HUDEP-2 (cell line): ENCODE measurements at regions not wholly inside any gene's neighbourhood (a gene's known extent, or its start where the extent isn't known, plus 50 kb on each side); places are given as distances from the start of the nearest gene placed in this dataset.
"Not testable (repeated sequence)": the region's sequence is repeated elsewhere in the genome, so short reads cannot be mapped to it uniquely, and the experiment has no call there.

Experiments
- DNase-seq, 76 experiments: peaks; one replicate each; lab custom pipeline; 2025; ENCODE audit not compliant: unreplicated experiment in 76 of 76; lab: John Stamatoyannopoulos, UW

DNA sequence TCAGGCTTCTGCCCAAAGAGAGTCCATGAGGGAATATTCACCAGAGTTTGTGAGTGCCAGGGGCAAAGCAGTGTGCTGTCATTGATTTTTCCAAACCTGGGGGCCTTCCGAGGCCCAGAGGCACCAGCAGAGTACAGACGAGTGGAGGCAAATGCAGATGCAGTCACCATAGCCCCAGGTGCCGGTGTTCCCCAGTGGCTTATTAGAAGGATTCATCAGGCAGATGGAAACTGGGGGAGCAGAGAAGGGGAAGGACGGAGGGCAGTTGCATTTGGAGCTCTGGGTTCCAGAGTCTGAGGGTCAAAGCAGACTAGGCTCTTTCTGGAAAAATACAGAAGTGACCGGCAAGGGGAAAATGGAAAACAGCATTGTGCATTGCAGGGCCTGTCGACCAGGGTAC, 184.2 kb downstream of the ANKRD60 start:
- no peak for DNase-seq

- DNase-seq, result no peak
These were observed 185.0 kb downstream of the ANKRD60 start for GRCh38 chr20:58043236-58044140.

- no peak for DNase-seq
These were observed 185.9 kb downstream of the ANKRD60 start for GRCh38 chr20:58042591-58042990.

GRCh38 chr20:58040447-58041290, 187.8 kb downstream of the ANKRD60 start:
- DNase-seq, result no peak

DNA sequence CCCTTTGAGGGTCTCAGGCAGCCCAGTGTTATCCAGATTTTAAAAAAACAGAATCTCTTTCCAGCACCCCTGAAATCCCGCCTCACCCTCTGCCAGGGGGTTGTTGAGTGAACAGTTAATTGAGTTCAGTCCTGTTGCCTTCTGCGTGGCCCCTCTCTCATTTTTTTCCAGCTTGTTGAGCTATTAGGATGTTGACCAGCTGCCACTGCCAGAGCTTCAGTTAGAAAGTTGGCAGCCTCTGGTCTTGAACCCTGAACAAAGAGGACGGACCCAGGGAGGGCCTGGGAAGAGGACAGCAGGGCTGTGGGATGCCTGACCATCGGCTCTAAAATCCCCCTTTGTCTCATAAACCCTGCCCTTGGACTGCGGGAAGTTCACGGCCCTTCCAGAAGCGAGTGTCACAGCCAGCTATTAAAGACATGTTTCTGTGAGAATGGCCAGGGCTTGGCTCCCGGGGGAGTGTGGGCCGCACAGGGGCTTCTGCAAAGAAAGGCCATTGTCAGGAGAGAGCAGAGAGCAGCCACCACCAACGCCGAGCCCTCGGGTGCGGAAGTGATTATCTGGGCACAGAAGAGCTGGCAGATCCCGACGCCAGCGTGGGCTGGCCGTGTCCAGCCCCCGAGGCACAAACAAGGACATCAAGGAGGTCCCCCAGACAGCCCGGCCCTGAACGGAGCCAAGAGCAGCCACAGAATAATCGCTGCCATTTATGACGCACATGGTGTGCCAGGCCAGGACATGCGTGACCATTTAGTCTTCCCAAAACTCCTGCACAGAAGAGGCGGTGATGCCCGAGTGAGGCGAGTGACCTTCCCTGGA, 189.0 kb downstream of the ANKRD60 start:
- DNase-seq, result no peak

DNA sequence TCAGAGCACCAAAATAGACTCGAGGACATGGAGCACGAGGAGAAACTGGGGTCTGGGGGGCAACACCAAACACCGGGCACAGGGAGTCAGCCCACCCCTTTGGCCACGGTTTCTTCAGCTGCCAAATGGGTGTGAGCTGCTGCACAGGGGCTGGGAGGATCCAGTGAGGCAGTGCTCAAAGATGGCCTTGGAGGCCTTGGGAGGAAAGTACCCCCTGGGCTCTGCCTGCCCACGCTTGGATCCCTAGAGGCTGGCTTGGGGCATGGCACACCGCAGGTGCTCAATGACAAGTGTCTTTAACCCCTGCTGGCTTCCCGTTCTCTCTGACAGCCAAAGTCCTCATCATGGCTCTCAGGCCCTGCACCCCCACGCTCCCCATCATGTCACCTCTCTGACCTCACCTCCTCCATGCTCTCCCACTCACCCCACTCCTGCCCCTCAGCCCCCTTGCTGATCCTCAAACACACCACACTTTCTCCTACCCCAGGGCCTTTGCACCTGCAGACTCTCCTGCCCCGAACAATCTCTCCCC, 190.3 kb downstream of the ANKRD60 start:
- no peak for DNase-seq

GRCh38 chr20:58037631-58038030, 190.8 kb downstream of the ANKRD60 start:
- DNase-seq, result no peak

DNA sequence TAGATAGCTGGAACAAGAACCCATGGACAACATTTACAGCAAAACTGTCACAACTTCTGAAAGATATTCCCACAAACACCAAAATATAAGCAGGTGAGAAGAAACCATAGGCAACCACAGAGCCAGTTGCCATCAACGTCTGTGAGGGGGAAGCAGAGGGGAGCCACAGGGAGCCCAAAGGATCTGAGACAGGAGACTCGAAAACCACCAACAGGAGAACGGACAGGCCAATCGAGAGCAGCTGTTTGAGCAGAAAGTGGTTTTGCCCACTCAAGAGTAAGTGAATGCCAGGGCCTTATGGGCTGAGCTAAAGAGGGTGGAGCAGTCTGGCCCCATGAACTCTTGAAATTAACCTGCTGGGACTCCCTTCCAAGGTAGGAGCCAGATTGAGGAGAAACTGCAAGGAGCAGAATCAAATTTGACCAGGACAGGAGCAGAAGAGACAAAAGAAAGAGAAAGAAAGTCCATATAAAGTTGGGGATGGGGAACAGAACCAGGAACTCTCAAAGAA, 195.4 kb downstream of the ANKRD60 start:
- DNase-seq, result no peak

GRCh38 chr20:58032599-58032998, 195.9 kb downstream of the ANKRD60 start:
- DNase-seq, result no peak

GRCh38 chr20:58031350-58031749, 197.1 kb downstream of the ANKRD60 start:
- DNase-seq, result not testable (repeated sequence)

DNA sequence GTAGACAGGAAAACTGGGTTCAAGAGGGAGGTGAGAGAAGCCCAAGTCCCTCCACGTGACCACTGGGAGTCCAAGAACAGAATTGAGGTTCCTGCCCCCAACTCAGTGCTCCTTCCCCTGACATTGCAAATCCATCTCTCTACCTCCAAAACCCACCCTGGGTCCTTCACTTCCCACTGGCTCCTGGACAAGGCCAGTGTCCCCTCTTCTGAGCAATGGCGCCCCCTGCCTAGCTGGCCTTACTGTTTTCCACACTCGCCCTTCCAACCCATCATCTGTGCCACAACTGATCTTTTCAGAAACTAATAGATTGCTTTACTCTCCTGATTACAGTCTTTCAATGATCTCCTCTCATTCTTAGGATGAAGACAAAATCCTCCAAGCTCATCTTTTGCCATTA, 200.3 kb downstream of the ANKRD60 start:
- no peak for DNase-seq

DNA sequence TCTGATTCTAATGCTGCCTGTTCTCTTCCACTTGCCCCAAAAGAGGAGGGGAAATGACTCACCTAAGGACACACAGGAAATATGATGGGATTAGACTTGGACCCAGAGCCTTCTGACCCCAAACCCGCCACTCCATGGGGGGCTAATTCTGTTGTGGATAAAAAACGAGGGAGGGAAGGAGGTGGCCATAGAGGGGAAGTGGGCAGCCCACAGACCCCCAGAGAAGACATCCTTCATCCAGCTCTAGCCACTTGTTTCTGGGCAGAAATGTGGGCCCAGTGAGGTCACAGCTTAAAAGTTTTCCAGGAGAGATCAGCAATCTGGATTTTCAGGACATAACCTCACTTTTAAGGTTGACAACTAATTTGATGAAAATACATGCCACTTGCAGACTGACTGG, 202.1 kb downstream of the ANKRD60 start:
- no peak for DNase-seq

DNA sequence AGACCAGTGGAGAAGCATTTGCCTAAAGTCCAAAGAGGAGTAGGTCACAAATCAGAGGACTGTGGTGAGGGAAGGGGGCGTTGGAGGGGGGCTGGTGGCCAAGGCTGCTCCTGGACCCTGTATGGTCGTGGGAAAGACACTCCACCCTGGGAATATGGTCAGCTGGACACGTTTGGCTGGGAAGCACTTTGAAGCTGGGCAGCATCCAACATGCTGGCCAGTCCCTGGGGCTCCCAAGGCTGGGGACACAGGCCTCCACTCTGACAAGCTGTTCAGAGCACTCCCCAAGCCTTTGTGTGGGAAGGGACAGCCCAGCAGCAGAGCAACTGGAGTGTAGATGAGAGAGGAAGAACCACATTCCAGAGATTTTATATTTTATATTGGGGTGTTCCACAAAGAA, 203.2 kb downstream of the ANKRD60 start:
- no peak for DNase-seq

GRCh38 chr20:58024241-58024721, 204.2 kb downstream of the ANKRD60 start:
- no peak for DNase-seq

- no peak for DNase-seq
These were observed 204.7 kb downstream of the ANKRD60 start for GRCh38 chr20:58023781-58024180.

DNA sequence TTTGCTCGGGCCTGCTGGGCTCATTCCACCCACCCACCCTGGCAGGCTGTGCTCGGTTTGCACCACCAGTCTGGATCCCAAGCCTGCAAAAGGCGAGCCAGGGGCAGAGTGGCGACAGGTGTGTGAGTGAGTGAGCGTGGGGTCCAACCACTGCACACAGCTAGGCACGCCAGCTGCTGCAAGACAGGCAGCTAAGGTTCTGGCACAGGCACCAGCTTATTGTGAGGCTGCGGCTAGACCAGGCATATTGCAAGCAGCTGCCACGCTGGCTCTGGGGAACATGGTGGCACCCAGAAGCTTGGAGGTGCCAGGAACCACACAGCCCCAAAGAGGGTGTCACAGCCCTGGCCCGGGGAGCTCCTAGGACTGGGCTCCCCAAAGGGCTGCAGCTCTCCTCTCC, 205.1 kb downstream of the ANKRD60 start:
- no peak for DNase-seq

- DNase-seq, result no peak
These were observed 205.7 kb downstream of the ANKRD60 start for GRCh38 chr20:58022711-58023110.

DNA sequence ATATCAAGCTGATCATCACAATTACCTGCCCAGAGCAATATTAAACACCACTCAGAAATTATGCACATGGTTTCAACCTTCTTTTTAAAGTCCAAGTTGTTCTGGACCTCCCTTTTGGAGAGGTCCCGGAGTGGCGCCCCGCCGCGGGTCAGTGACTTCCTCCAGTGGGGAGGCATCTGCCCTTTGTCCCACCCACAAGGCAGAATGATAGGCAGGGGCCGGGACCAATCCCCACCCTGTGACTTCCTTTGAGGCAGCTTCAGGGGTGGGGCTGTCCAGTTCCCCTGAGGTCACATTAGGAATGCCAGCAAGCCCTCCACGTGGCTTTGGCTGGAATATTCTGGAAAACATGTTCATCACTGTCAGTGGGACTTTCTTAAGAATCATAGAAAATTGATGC, 207.0 kb downstream of the ANKRD60 start:
- peak in 16 of 76 experiments; percentile 1 to 24 (median 6) for DNase-seq

DNA sequence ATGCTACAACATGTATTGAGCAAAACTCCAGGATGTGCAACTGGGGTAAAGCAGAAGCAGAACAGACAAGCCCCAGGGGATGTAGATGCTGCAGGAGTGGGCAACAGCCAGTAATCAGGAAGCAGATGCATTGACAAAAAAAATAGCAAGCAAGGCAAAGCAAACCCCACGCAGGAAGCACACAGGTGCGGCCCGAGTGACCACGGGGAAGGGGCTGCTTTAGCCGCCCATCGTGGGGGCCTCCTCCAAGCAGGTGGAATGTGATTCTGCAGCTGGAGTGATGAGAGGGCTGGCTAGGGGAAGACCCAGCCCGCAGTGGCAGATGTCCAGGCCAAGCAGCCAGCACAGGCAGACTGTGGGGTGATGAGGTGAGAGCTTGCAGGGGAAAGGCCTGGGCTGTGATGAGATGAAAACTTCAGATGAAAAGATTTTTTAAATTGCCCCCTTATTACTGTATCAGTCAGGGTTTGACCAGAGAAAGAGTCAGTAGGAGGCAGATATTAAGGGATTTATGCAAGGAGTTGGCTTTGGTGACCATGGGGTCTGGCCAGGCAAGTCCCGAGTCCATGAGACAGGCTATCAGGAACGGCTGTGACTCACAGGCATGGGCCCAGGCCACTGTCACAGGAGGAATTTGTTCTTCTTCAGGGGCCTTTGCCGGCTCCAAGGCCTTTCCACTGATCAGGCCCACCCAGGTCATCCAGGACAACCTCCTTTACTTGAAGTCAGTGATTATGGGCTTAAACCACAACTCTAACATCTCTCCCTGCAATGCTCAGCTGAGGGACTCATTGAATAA, 207.6 kb downstream of the ANKRD60 start:
- no peak for DNase-seq
